ENCODE measurements at regions not wholly inside any gene's neighbourhood (a gene's known extent, or its start where the extent isn't known, plus 50 kb on each side); places are given as distances from the start of the nearest gene placed in this dataset.

DNA sequence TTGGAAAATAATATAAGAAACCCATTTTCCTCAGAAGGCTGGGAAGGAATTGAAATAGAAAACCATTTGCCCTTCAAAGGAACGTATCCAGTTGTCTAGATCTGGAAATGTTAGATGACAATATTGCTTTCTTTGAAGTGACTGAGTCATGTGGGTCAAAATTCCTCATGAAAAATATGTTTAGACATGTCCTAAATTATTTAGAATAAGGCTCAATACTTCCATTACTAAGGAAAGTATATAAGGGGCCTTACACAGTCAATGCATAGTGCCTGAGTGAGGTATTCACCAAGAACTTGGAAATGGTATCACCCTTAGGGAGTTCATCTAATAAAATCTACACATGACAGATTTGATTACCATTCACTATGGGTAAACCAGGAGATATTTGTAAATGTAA lies 619.8 kb upstream of the KCNMB2 start:
- TF ChIP-seq POLR2AphosphoS5 (IDR thresholded peaks at IDR 0.05) (no peak), POLR2A (IDR thresholded peaks at IDR 0.05) (no peak), CTCF (IDR thresholded peaks at IDR 0.05) (no peak)
